ENCODE measurements at regions not wholly inside any gene's neighbourhood (a gene's known extent, or its start where the extent isn't known, plus 50 kb on each side); places are given as distances from the start of the nearest gene placed in this dataset.
"Not testable (repeated sequence)": the region's sequence is repeated elsewhere in the genome, so short reads cannot be mapped to it uniquely, and the experiment has no call there.

- H3K27ac ChIP-seq, result no peak overlapping the region
- no peak overlapping the region for H3K4me3 ChIP-seq
- H3K36me3 ChIP-seq, result no peaks in the 10 kb centered on the region
- TF ChIP-seq POLR2AphosphoS5 (IDR thresholded peaks at IDR 0.05), result no peak
- H3K27me3 ChIP-seq, result no peaks in the 10 kb centered on the region
- H3K4me1 ChIP-seq, result no peaks in the 10 kb centered on the region
- H3K9me3 ChIP-seq, result no peaks in the 10 kb centered on the region
- no peak for ATAC-seq
These were observed 886.6 kb downstream of the DIAPH3 start for GRCh38 chr13:59277106-59277505.

DNA sequence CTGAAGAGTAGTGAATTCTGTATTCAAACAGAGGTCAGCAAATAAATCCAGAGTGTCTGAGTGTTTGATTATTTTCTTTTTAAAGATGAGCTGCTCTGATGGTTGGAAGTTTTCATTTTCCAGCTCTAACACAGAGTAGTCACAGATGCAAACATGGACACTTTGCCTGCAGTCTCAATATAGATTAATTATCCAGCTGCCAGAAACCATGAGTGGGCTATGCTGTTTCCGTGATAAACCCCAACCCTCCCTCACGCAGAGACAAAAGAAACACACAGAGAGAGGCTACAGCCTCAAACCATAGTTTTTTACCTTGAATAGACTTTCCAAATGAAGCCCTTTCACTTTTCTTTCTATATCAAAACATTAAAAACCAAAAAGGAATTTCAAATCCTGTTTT, 884.7 kb downstream of the DIAPH3 start:
- Histone ChIP-seq H3K4me3 (no peak overlapping the region), H3K27me3 (no peaks in the 10 kb centered on the region), H3K9me3 (no peaks in the 10 kb centered on the region), H3K4me1 (no peaks in the 10 kb centered on the region), H3K27ac (no peak overlapping the region), H3K36me3 (no peaks in the 10 kb centered on the region)
- WGBS, 2 donors (ENCODE audit: low coverage in 1 of 2), result 59 to 80% methylated on average over 2 of the region's 2 CpGs
- ATAC-seq, result no peak
- TF ChIP-seq EP300 (IDR thresholded peaks at IDR 0.05) (no peak), POLR2A (IDR thresholded peaks at IDR 0.05) (no peak), POLR2AphosphoS5 (IDR thresholded peaks at IDR 0.05) (no peak)
- TF ChIP-seq, protein P1, sequence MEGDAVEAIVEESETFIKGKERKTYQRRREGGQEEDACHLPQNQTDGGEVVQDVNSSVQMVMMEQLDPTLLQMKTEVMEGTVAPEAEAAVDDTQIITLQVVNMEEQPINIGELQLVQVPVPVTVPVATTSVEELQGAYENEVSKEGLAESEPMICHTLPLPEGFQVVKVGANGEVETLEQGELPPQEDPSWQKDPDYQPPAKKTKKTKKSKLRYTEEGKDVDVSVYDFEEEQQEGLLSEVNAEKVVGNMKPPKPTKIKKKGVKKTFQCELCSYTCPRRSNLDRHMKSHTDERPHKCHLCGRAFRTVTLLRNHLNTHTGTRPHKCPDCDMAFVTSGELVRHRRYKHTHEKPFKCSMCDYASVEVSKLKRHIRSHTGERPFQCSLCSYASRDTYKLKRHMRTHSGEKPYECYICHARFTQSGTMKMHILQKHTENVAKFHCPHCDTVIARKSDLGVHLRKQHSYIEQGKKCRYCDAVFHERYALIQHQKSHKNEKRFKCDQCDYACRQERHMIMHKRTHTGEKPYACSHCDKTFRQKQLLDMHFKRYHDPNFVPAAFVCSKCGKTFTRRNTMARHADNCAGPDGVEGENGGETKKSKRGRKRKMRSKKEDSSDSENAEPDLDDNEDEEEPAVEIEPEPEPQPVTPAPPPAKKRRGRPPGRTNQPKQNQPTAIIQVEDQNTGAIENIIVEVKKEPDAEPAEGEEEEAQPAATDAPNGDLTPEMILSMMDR (IDR thresholded peaks at IDR 0.05), result no peak

DNA sequence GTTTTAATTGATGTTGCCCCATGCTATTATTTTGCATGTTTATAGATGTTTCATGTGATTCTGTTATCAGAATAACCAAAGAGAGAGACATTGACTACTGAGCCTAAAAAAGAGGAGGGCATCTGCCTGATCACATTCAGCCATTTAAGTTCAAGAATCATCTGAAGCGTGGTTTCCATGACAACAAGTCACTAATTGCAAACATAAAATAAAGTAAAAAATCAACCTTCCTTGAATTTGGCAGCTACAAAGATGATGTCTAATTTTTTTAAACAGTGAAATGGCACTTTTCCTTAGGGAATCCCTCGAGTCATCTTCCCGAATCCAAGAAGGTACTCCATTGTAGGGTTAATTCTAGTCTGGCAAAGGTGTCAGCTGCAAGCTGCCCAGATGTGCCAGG, 884.2 kb downstream of the DIAPH3 start:
- WGBS, 2 donors (ENCODE audit: low coverage in 1 of 2), result 82 to 89% methylated on average over 3 of the region's 3 CpGs
- TF ChIP-seq, protein P1 (IDR thresholded peaks at IDR 0.05), result no peak
- TF ChIP-seq POLR2A (IDR thresholded peaks at IDR 0.05) (no peak), EP300 (IDR thresholded peaks at IDR 0.05) (no peak), POLR2AphosphoS5 (IDR thresholded peaks at IDR 0.05) (no peak)

DNA sequence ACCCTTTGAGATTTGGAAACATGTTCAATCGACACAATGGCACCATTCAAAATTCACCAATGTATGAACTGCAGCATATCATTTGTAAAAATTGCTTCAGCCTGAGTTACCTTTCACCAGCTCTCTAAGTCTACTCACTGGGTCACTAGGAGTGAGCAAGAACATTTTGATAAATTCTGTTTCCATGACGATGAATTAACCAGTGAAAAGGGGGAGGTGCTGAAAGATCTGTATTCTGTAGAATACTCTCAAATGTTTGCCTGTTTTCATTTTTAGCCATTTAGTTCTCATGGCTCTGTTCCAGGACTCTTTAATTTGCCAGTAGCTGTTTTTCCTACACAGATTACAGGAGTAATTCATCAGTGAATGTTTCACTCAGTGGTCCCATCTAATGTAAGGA, 883.4 kb downstream of the DIAPH3 start:
- H3K27me3 ChIP-seq, result no peaks in the 10 kb centered on the region
- no peaks in the 10 kb centered on the region for H3K36me3 ChIP-seq
- no peak overlapping the region for H3K4me3 ChIP-seq
- H3K4me1 ChIP-seq, result no peaks in the 10 kb centered on the region
- no peak for TF ChIP-seq POLR2A (IDR thresholded peaks at IDR 0.05)
- TF ChIP-seq, protein P1 (IDR thresholded peaks at IDR 0.05), result no peak
- TF ChIP-seq EP300 (IDR thresholded peaks at IDR 0.05), result no peak
- no peak for TF ChIP-seq POLR2AphosphoS5 (IDR thresholded peaks at IDR 0.05)
- H3K27ac ChIP-seq, result no peak overlapping the region
- no peaks in the 10 kb centered on the region for H3K9me3 ChIP-seq
- WGBS, 2 donors (ENCODE audit: low coverage in 1 of 2), result 58 to 72% methylated on average over 2 of the region's 2 CpGs
- ATAC-seq, result no peak

More for the DNA sequence above, 884.2 kb downstream of the DIAPH3 start:
- no peak overlapping the region for H3K4me3 ChIP-seq
- H3K36me3 ChIP-seq, result no peaks in the 10 kb centered on the region
- H3K27me3 ChIP-seq, result no peaks in the 10 kb centered on the region
- no peaks in the 10 kb centered on the region for H3K4me1 ChIP-seq
- ATAC-seq, result no peak
- no peak overlapping the region for H3K27ac ChIP-seq
- H3K9me3 ChIP-seq, result no peaks in the 10 kb centered on the region

DNA sequence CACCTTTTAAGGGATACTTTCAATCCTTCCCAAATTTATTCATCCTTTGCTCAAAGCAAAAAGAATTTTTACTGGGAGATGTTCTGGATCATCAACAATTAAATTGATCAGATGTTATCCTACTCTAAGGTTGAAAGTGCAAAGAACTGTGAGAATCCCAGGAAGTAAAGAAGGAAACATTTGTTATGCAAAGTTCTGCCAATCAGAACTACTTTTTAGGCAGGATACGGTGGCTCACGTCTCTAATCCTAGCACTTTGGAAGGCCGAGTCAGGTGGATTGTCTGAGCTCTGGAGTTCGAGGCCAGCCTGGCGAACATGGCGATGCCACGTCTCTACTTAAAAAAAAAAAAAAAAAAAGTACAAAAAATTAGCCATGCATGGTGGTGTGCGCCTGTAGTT, 882.3 kb downstream of the DIAPH3 start:
- TF ChIP-seq EP300 (IDR thresholded peaks at IDR 0.05) (no peak), POLR2A (IDR thresholded peaks at IDR 0.05) (no peak), POLR2AphosphoS5 (IDR thresholded peaks at IDR 0.05) (no peak)
- TF ChIP-seq, protein P1 (IDR thresholded peaks at IDR 0.05), result no peak
- WGBS, 2 donors (ENCODE audit: low coverage in 1 of 2), result 100% methylated on average over 3 to 4 of the region's 8 CpGs
- ATAC-seq, result no peak
- Histone ChIP-seq H3K27me3 (no peaks in the 10 kb centered on the region), H3K27ac (no peak overlapping the region), H3K4me1 (no peaks in the 10 kb centered on the region), H3K9me3 (no peaks in the 10 kb centered on the region), H3K4me3 (no peak overlapping the region), H3K36me3 (no peaks in the 10 kb centered on the region)

GRCh38 chr13:59292240-59292639, 871.5 kb downstream of the DIAPH3 start:
- not testable (repeated sequence) for H3K4me1 ChIP-seq, ATAC-seq, H3K4me3 ChIP-seq, H3K27me3 ChIP-seq, H3K27ac ChIP-seq, H3K36me3 ChIP-seq
- no CpG with 5 or more reads among the region's 5 CpGs for WGBS, 2 donors (ENCODE audit: low coverage in 1 of 2)
- H3K9me3 ChIP-seq, result peaks cover 0 to 16% (median 0%) of the 10 kb centered on the region in 3 donors

Data from gastroesophageal sphincter (tissue), 4 donors.